ENCODE measurements at regions not wholly inside any gene's neighbourhood (a gene's known extent, or its start where the extent isn't known, plus 50 kb on each side); places are given as distances from the start of the nearest gene placed in this dataset.

DNA sequence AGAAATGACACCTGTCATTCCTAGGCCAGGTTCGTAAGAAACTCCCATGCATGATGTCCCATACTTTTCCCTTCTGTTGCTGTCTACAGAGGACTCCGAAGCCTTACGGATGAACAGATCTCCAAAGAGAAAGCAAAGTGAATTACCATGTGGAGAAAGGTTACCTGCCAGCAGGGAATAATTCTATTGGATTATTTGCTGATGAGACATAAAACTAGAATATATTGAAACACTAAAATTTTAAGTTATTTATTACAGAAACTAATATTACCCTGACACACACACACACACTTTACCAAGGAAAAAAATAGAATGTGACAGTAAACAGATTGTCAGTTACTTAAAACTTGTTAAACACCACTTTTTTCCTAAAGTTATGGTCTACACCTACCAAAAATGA, 452.7 kb upstream of the DAB2 start:
- FAIRE-seq: no peak

DNA sequence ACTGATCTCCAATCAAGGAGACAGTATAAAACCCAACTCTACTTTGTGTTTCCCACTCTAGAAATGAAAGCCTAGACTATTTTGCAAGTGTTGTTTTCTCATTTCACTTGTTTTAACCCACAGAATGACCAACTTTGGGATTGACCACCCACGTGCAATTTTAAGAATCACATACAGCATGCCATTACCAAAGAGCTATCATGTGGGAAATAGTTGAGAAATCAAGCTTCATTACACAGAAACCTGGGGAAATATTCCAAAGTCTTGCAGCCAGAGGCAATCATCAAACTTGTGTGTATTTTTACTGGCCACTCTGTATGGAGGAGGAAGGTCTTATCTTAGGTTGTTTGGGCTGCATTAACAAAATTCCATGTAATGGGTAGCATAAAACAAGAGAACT, 451.4 kb upstream of the DAB2 start:
- FAIRE-seq: no peak

DNA sequence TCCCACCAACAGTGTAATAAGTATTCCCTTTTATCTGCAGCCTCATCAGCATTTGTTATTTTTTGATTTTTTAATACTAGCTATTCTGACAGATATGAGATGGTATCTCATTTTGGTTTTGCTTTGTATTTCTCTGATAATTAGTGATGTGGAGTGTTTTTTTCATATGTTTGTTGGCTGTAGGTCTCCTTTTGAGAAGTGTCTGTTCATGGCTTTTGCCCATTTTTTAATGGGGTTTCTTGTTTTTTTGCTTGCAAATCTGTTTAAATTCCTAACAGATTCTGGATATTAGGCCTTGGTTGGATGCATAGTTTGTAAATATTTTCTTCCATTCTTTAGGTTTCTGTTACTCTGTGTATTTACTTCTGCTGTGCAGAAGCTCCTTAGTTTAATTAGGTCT, 445.4 kb upstream of the DAB2 start:
- FAIRE-seq: no peak

DNA sequence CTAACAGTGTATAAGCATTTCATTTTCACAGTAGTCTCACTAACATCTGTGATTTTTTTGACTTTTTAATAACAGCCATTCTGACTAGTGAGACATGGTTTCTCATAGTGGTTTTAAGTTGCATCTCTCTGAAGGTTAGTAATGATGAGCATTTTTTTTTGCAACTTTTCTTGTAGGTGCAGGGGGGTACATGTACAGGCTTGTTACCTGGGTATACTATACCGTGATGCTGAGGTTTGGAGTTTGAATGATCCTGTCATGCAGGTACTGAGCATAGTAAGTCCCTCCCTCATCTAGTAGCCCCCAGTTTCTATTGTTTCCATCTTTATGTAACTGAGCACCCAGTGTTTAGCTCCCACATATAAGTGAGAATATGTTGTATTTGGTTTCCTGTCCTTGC, 444.6 kb upstream of the DAB2 start:
- no peak for FAIRE-seq

DNA sequence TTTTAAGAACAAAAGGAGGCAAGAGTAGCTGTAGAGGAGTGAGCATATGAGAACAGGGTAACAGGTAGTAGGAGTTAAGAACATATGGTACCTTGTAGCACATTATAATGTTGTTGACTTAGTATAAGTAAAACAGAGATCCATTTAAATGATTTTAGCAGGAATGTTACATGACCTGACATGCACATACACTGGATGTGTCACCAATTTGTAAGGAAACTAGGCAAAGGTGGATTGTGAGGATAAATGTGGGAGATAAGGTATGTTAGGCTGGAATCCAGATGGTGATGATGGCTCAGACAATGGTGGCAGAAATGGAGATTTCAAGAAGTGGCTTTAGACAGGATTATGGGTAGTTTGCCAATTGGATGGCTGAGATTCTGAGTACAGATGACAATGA, 443.1 kb upstream of the DAB2 start:
- no peak for FAIRE-seq

DNA sequence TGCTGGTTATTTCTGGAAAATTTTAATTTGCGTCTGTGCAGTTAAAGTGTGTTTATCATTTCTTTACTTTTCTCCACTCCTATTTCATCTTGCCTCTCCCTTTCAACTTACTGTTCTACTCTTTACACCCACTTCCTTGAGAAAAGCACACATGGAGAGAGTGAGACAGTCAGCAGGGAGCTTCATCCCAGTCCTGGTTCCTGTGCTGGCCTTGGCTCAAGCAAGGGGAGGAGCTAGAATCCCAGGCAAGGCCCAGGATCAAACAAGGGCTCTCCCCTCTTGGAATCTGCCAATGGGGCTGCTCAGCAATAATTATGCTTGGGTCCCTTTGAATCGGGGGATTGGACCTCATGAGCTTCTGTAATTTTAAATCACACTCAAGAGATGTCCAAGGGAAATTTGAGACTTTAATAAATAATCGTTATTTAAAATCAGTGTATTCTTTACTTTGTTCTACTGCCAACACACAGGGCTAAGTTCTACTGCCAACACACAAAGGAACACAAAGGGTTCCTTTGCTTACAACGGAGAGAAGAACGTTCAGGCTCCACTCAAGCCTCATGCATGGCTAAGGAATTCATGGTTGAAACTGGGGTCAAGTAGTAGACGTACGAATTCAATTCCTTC, 439.3 kb upstream of the DAB2 start:
- FAIRE-seq: no peak

DNA sequence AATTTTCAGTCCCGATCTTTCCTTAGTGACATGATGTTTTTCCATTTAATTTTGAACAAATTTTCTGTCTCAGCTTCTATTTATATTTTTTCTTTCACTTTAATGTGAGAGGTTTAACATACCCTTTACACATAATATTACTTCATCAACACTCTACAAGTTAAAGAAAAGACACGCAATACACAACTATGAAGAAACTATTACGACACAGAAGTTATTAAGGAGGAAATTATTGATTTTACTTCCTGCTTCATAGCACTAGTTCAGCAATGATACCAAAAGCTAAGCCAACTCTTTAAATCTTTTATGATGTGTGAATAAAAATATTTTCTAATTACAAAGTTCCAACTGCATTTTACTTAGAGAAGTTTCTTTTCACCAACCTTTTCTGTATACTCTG, 432.3 kb upstream of the DAB2 start:
- FAIRE-seq: no peak

DNA sequence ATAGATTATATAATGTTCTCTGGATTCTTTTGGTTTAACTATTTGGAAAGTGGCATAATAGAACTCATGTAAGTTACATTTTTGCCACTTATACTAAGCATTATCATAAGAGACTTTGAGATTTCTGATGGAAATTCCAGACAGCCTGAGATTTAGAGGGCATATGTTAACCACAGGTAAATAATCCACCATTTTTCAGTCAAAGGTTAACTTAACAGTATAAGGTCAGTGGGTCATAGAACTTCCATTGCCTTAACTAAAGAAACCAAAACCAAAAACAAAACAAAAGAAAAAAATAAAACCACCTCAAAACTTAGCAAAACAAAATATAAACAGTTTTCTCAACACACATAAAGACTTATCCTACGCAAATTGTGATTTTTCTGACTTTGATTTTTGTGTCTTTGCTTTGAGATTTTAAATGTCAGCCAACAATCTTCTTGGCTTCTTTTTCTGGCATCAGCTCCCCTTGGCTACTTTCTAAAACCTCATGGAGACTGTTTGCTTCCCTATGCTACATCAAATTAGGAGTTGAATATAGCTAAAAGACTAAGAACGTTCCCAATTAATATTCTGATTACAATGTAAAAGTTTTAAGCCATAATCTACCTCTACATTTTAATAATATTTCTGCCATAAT, 430.1 kb upstream of the DAB2 start:
- FAIRE-seq: no peak

DNA sequence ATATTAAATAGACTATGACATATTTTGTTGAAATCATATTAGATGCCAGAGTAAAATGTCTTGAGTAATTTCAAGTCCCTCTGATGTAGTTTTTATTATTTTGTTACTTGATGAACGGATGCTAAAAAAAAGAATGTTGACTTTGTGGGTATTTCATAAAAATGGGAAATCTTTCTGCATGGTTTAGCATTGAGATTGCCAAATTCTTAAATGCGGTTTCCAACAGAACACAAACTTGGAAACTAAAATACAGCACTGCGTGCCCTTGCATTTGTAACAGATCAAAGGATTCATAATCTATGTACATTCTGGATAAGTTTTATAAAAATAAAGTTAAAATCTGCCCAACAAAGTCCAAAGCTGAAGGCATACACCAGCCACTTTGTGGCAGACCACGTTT, 425.5 kb upstream of the DAB2 start:
- no peak for FAIRE-seq

DNA sequence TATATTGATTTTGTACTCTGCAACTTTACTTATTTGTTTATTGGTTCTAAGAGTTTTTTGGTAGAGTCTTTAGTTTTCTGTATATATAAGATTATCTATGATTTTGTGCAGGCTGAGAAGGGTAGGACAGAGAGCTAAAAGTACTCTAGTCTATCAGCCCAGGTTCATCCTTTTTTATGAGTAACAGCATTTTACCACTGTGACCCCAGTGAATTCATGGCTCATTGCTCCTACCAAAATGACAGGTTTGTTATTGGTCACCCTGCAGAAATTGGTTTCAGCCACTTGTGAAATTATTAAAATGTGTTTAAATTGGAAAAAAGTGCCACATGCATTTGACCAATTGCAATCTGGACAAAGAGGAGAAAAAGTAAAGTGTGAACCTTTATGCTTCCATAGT, 421.4 kb upstream of the DAB2 start:
- FAIRE-seq: no peak

DNA sequence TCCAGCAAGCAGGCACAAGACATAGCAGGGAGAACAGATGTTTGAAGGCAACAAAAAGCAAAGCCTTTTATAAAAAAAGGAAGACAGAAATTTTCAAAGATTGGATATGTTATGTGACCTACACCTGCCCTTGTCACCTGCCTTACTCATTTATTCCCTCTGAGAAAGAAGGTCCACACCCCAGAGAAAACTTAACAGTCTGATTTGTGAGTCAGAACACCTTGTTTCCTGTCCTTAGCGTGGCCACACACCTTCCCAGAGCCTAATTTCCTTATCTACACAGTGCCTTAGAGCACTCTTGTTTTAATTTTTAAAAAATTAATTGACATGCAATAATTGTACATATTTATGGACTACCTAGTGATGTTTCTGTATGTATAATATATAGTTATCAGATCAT, 419.0 kb upstream of the DAB2 start:
- FAIRE-seq: no peak

DNA sequence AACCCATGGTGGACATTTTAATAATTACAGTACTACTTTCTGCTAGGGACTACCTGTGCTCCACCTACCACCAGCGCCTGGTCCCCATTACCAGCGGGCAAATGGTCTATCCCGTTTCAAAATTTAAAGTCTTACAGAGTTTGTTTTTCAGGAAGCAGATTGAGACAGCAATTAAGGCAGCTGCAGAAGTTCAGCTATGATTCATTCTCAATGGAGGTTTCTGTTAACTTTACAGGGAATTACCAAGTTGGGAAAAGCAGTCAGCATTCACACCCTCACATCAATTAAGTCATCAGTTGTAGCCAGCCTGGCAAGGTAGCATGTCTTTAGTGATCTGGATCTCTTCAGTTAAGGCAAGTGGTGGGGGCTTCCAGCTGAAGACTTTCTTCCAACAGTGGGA, 410.6 kb upstream of the DAB2 start:
- no peak for FAIRE-seq

DNA sequence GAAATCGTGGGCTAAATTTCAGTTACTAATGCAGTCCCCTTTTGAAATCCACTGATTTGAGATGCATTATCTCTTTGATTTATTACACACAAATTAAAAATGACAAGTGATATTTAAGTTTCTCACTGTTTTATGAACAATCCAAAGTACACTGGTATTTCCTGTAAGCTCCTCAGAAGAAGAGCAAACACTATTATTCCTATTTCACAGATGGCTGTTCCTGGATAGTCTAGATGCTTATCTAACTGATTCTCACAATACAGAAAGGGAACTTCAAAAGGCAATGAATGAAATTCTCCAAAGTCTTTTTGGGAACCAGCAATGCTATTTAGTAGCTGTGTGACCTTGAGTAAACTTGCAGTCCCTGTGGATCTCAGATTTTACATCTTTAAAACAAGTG, 404.7 kb upstream of the DAB2 start:
- FAIRE-seq: no peak

DNA sequence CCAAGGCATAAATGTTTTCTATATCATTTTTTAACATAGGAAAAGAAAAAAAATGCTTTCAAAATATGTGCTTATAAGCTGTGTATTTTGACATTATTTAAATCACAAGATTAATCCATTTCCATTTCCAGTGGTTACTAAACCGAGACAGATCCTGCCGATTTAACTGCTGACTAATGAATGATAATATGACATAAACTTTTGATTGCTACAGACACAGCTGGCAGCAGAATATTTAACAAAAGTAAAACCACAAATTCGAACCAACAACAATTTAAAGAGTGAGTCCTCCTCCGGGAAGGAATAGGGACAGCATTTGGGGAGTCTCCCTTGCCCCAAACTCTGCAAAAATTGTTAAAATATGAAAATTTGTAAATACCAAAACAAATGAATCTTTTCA, 401.3 kb upstream of the DAB2 start:
- FAIRE-seq: no peak

DNA sequence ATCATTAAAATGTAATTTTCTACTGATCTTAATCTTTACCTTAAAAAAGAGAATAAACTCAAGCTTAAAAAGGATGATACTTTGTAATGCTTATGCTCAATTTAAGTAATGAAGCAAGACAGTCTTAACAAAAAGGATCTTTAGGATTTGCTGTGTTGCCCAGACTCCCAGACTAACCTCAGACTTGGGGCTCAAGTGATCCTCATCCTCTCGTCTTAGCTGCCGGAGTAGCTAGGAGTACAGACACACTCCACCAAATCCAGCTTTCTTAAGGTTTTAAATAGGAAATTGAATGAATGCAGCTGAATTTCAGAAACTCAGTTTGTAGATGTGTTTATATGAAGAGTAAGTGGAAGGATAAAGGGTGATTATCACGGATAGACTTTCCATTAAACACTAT, 400.5 kb upstream of the DAB2 start:
- no peak for FAIRE-seq

DNA sequence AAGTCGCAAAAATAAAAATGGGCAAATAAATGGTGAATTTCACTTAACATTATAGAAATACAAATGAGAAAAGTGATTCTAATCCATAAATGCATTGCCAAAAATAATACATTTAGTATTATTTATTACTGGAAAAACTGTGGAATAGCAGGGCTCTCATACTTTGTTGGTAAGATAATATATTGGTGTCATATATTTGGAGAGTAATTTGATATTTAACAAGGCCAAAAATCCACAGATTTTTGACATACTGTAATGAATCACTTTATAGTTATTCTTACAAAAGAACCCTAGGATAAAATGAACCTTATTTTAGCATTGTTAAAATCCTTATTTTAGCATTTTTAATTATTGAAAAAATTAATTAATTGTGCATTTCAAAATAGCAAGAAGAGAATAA, 397.2 kb upstream of the DAB2 start:
- no peak for FAIRE-seq

DNA sequence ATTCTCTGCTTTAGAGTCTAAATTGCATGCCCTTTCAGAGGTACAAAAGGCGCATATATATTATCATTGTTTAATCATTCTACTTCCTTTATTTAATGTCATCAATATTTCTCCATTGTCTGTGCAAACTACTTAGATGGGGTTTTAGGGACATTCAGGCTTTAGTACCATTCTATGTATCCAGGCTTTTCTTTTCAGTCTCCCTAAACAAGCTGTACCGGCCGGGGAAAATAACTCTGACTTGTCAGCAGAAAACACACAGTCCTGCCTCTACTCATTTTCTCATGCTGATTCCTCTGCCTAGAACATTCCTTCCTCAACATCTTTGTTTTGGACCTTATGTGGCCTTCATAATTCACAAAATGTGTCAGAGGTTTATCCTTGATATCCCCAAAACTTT, 392.1 kb upstream of the DAB2 start:
- no peak for FAIRE-seq

DNA sequence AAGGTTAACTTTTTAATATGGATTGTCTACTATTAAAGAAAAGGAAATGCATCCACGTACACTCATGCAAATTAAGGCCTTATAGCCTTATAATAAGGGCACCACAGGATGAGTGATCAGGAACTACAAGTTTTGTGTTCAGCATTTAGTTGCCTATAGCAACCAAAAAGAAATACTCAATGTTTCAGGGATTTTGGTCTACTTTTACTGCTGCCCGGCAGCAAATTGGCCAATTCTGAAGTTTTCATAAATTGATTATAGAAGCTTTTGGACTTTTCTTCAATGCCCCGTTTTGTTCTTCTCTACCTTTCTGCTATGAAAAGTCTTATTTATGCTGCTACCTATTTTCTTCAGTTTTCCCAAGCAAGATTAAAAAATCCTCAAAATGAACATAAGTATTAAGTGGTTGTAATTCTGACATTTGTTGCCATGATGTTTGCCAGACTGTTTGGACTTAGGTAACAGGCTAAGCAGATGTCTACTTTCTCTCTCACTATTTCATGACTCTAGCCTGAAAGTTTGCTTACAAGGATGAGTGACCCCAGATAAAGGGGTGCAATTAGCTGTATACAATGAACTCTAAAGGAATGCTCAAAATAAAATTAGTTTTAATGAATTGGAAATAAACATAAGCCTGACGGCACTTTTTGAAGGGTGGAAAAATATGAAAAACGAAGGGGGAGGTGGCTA, 391.5 kb upstream of the DAB2 start:
- FAIRE-seq: no peak

DNA sequence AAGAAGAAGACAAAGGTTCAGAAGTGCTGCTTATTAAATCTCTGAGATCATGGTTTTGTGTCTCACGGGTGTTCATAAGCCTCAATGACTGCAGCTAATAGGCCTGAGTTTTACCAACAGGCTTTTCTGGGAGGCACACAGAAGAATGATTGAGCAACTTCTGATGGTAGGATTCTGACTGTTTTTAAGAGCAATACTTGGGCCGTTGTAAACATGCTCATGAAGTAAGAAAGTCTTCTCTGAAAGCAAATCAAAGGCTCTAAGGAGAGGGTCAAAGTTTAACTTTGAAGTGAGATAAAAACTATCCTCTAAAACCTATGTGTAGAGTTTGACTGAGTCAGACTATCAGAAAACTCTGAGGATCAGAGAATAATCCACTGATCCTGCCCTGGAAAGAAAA, 390.9 kb upstream of the DAB2 start:
- FAIRE-seq: no peak

DNA sequence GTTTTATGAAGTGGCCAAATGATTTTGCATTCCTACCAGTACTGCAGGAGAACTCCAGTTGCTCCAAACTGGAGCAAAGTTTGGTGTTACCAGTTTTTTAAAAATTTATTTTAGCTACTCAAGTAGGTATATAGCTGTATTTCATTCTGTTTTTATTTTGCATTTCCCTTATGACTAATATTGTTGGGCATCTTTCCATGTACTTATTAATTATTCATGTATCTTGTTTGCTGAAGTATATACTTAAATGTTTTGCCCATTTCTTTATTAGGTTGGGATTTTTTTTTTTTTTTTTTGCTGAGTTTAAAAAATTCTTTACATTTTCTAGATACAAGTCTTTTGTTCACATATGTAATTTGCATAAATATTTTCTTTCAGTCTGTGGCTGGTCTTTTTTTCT, 386.6 kb upstream of the DAB2 start:
- FAIRE-seq: no peak

DNA sequence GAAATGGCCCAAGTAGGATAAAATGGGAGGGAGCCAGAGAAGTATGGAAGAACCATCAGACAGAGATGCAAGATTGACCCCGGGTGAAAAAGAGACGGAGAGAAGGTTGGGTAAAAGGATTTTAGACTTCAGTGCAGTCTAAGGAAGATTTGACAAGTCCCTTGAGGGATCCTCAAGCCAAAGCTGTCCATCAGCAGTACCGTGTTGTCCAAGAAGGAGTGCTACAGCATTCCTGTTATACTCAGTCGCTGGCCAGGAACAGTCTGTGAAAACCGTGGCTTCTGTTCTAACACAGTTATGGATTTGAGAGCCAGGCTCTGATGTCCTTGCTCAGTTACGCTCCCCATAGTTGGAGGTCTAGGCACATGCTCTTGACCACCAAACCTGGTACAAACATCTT, 383.9 kb upstream of the DAB2 start:
- FAIRE-seq: no peak

DNA sequence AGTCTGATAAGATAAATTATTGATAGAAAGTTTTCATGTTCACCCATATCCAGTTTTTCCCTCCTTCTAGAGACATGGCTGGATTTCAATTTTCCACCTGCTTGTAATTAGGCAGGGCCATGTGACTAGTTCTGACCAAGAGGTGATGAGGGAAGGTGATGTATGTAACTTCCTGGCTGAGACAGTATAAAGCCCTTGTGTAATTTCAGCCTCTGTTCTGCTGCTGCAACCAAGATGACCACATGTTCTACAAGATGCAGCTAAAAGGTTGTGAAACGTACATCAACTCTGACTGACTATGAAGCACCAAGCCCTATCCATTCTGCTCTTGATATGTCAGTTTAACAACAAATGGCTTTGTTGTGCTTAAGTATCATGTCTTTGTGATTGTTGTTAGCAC, 376.5 kb upstream of the DAB2 start:
- FAIRE-seq: no peak

DNA sequence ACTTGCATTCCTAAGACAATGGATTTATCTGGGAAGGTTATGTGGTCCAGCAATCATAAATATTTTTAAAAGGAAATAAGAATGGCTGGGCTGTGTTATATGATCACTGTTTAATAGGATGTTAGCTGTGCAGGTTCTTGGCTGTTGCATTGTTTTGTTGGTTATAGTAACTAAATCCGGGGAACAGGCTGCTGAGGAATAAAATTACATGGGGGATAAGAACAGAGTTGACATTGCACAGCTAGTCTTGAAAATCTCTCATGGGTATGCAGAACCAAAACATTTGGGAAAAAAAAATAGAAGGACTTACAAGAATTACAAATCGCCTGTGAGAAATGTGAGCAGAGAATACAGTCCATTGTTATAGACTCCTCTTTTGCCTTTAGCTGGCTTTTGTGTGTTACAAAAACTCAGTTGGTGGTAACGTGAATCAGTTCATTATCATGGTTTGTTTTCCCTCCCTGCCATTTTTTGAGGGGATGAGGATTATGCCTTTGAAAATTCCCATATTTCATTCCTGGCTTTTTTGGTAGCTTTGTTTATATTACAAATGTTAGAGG, 375.3 kb upstream of the DAB2 start:
- FAIRE-seq: no peak

DNA sequence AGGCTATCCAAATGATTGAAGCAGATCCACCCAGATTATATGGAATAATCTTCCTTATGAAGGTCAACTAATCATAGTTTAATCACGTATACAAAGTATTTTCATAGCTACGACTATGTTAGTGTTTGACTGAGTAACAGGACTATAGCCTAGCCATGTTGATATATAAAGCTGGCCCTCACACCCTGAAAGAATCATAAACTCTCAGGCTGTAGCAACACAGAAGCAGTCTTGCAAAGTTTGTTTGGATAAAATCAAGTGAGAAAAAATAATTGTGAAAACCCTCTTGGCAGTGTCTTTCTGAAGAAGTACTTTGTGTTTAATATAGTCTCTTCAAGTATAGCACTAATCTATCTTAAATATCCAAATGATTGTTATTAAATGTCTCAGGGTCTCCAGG, 374.5 kb upstream of the DAB2 start:
- no peak for FAIRE-seq
